ENCODE measurements at regions not wholly inside any gene's neighbourhood (a gene's known extent, or its start where the extent isn't known, plus 50 kb on each side); places are given as distances from the start of the nearest gene placed in this dataset.

DNA sequence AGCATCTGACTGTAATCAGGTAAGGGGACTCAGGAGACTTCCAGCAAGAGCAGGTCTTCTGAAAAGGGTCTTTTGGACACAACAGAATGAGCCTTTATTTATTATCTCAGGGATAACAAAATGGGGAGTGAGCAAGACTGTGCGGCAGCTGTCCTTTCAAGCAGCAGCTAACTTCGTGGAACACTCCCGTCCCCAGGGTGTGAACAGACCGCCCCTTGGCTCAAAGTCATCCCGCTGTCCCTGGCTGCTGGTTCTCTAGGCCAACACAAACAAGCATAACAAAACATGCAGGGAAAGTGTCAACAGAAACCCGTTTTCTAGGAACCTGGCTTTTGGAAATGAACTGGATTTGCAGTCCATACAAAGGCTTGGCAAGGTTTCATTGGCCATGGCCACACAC lies 787.9 kb upstream of the FANCL start:
- TF ChIP-seq, protein P1, sequence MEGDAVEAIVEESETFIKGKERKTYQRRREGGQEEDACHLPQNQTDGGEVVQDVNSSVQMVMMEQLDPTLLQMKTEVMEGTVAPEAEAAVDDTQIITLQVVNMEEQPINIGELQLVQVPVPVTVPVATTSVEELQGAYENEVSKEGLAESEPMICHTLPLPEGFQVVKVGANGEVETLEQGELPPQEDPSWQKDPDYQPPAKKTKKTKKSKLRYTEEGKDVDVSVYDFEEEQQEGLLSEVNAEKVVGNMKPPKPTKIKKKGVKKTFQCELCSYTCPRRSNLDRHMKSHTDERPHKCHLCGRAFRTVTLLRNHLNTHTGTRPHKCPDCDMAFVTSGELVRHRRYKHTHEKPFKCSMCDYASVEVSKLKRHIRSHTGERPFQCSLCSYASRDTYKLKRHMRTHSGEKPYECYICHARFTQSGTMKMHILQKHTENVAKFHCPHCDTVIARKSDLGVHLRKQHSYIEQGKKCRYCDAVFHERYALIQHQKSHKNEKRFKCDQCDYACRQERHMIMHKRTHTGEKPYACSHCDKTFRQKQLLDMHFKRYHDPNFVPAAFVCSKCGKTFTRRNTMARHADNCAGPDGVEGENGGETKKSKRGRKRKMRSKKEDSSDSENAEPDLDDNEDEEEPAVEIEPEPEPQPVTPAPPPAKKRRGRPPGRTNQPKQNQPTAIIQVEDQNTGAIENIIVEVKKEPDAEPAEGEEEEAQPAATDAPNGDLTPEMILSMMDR (IDR thresholded peaks at IDR 0.05; ENCODE audit: low read length), result no peak
- no peak for TF ChIP-seq EZH2phosphoT487 (IDR thresholded peaks at IDR 0.05; ENCODE audit: low read length)

All from MM.1S (cell line).